ENCODE measurements at regions not wholly inside any gene's neighbourhood (a gene's known extent, or its start where the extent isn't known, plus 50 kb on each side); places are given as distances from the start of the nearest gene placed in this dataset.

- Mint-ChIP-seq H3K27me3 (ENCODE audit: low read depth) (peaks cover 5% of the 10 kb centered on the region), H3K36me3 (ENCODE audit: insufficient read depth in 2 of 2) (no peaks in the 10 kb centered on the region), H3K27ac (no peak overlapping the region), H3K9me3 (peaks cover 0 to 4% of the 10 kb centered on the region in 2 donors), H3K4me3 (no peak overlapping the region), H3K4me1 (ENCODE audit: low read depth) (no peaks in the 10 kb centered on the region)
- DNase-seq (no peak), ATAC-seq (replicated peaks in 1 of 2) (no peak)
Measured at GRCh38 chr3:144121661-144122060, 150.0 kb downstream of the DIPK2A start.

- Mint-ChIP-seq H3K27ac (no peak overlapping the region), H3K36me3 (ENCODE audit: insufficient read depth in 2 of 2) (no peaks in the 10 kb centered on the region), H3K4me3 (no peak overlapping the region), H3K9me3 (peaks cover 3 to 6% of the 10 kb centered on the region in 2 donors), H3K4me1 (ENCODE audit: low read depth) (no peaks in the 10 kb centered on the region), H3K27me3 (ENCODE audit: low read depth) (peaks cover 5% of the 10 kb centered on the region)
- ATAC-seq (replicated peaks in 1 of 2) (no peak), DNase-seq (no peak)
Measured at GRCh38 chr3:144127014-144127413, 155.4 kb downstream of the DIPK2A start.

- Mint-ChIP-seq H3K9me3 (peaks cover 3 to 6% of the 10 kb centered on the region in 2 donors), H3K4me3 (no peak overlapping the region), H3K36me3 (ENCODE audit: insufficient read depth in 2 of 2) (no peaks in the 10 kb centered on the region), H3K27me3 (ENCODE audit: low read depth) (peaks cover 3% of the 10 kb centered on the region), H3K27ac (no peak overlapping the region), H3K4me1 (ENCODE audit: low read depth) (no peaks in the 10 kb centered on the region)
- DNase-seq, result no peak
- no peak for ATAC-seq (replicated peaks in 1 of 2)
Measured at GRCh38 chr3:144127700-144128099, 156.1 kb downstream of the DIPK2A start.

- H3K27me3 Mint-ChIP-seq (ENCODE audit: low read depth), result no peaks in the 10 kb centered on the region
- no peaks in the 10 kb centered on the region for H3K4me1 Mint-ChIP-seq (ENCODE audit: low read depth)
- no peaks in the 10 kb centered on the region for H3K36me3 Mint-ChIP-seq (ENCODE audit: insufficient read depth in 2 of 2)
- ATAC-seq (replicated peaks in 1 of 2), result no peak
- DNase-seq, result no peak
- peak overlapping the region; percentile 24 for H3K27ac Mint-ChIP-seq
- peaks cover 3 to 6% of the 10 kb centered on the region in 2 donors for H3K9me3 Mint-ChIP-seq
- no peak overlapping the region for H3K4me3 Mint-ChIP-seq
Measured at GRCh38 chr3:144128108-144128892, 156.7 kb downstream of the DIPK2A start.

GRCh38 chr3:144129536-144130214, 158.1 kb downstream of the DIPK2A start:
- Mint-ChIP-seq H3K4me1 (ENCODE audit: low read depth) (no peaks in the 10 kb centered on the region), H3K4me3 (no peak overlapping the region)

GRCh38 chr3:144141074-144141473, 169.5 kb downstream of the DIPK2A start:
- H3K27ac Mint-ChIP-seq, result no peak overlapping the region
- H3K4me1 Mint-ChIP-seq (ENCODE audit: low read depth), result no peaks in the 10 kb centered on the region
- DNase-seq, result no peak
- peaks cover 0 to 3% of the 10 kb centered on the region in 2 donors for H3K36me3 Mint-ChIP-seq (ENCODE audit: insufficient read depth in 2 of 2)
- no peaks in the 10 kb centered on the region for H3K27me3 Mint-ChIP-seq (ENCODE audit: low read depth)
- H3K9me3 Mint-ChIP-seq, result peaks cover 0 to 6% of the 10 kb centered on the region in 2 donors
- H3K4me3 Mint-ChIP-seq, result no peak overlapping the region
- no peak for ATAC-seq (replicated peaks in 1 of 2)

More at GRCh38 chr3:144129536-144130214, 158.1 kb downstream of the DIPK2A start:
- peak; percentile 18 to 66 for ATAC-seq (replicated peaks in 1 of 2)
- Mint-ChIP-seq H3K27me3 (ENCODE audit: low read depth) (peaks cover 8% of the 10 kb centered on the region), H3K36me3 (ENCODE audit: insufficient read depth in 2 of 2) (no peaks in the 10 kb centered on the region), H3K27ac (no peak overlapping the region), H3K9me3 (peaks cover 3 to 6% of the 10 kb centered on the region in 2 donors)
- no peak for DNase-seq

- Mint-ChIP-seq H3K9me3 (peaks cover 0 to 6% of the 10 kb centered on the region in 2 donors), H3K36me3 (ENCODE audit: insufficient read depth in 2 of 2) (peaks cover 0 to 3% of the 10 kb centered on the region in 2 donors), H3K4me1 (ENCODE audit: low read depth) (no peaks in the 10 kb centered on the region), H3K27ac (no peak overlapping the region), H3K4me3 (no peak overlapping the region), H3K27me3 (ENCODE audit: low read depth) (no peaks in the 10 kb centered on the region)
- ATAC-seq (replicated peaks in 1 of 2) (no peak), DNase-seq (no peak)
Measured at GRCh38 chr3:144141496-144141895, 169.9 kb downstream of the DIPK2A start.

GRCh38 chr3:144142151-144142840, 170.7 kb downstream of the DIPK2A start:
- Mint-ChIP-seq H3K27ac (no peak overlapping the region), H3K4me3 (no peak overlapping the region), H3K36me3 (ENCODE audit: insufficient read depth in 2 of 2) (no peaks in the 10 kb centered on the region)

GRCh38 chr3:144148356-144148755, 176.7 kb downstream of the DIPK2A start:
- H3K36me3 Mint-ChIP-seq (ENCODE audit: insufficient read depth in 2 of 2), result no peaks in the 10 kb centered on the region
- no peaks in the 10 kb centered on the region for H3K9me3 Mint-ChIP-seq
- H3K4me3 Mint-ChIP-seq, result no peak overlapping the region
- H3K27me3 Mint-ChIP-seq (ENCODE audit: low read depth), result peaks cover 13% of the 10 kb centered on the region
- no peak for ATAC-seq (replicated peaks in 1 of 2)
- DNase-seq, result no peak
- no peaks in the 10 kb centered on the region for H3K4me1 Mint-ChIP-seq (ENCODE audit: low read depth)
- H3K27ac Mint-ChIP-seq, result no peak overlapping the region

More at GRCh38 chr3:144142151-144142840, 170.7 kb downstream of the DIPK2A start:
- ATAC-seq (replicated peaks in 1 of 2) (peak in 1 of 2 donors; percentile 55), DNase-seq (no peak)
- H3K27me3 Mint-ChIP-seq (ENCODE audit: low read depth), result no peaks in the 10 kb centered on the region
- no peaks in the 10 kb centered on the region for H3K4me1 Mint-ChIP-seq (ENCODE audit: low read depth)
- H3K9me3 Mint-ChIP-seq, result peaks cover 0 to 3% of the 10 kb centered on the region in 2 donors

- H3K36me3 Mint-ChIP-seq (ENCODE audit: insufficient read depth in 2 of 2), result no peaks in the 10 kb centered on the region
- no peak overlapping the region for H3K27ac Mint-ChIP-seq
- no peaks in the 10 kb centered on the region for H3K4me1 Mint-ChIP-seq (ENCODE audit: low read depth)
- ATAC-seq (replicated peaks in 1 of 2), result no peak
- H3K27me3 Mint-ChIP-seq (ENCODE audit: low read depth), result peaks cover 13% of the 10 kb centered on the region
- no peak overlapping the region for H3K4me3 Mint-ChIP-seq
- peaks cover 0 to 2% of the 10 kb centered on the region in 2 donors for H3K9me3 Mint-ChIP-seq
- no peak for DNase-seq
Measured at GRCh38 chr3:144151983-144152382, 180.4 kb downstream of the DIPK2A start.

- no peak for ATAC-seq (replicated peaks in 1 of 2)
- Mint-ChIP-seq H3K4me3 (no peak overlapping the region), H3K4me1 (ENCODE audit: low read depth) (no peaks in the 10 kb centered on the region), H3K36me3 (ENCODE audit: insufficient read depth in 2 of 2) (no peaks in the 10 kb centered on the region), H3K27ac (no peak overlapping the region), H3K27me3 (ENCODE audit: low read depth) (no peaks in the 10 kb centered on the region), H3K9me3 (peaks cover 0 to 6% of the 10 kb centered on the region in 2 donors)
- DNase-seq, result no peak
Measured at GRCh38 chr3:144160627-144161026, 189.0 kb downstream of the DIPK2A start.

GRCh38 chr3:144162042-144162441, 190.4 kb downstream of the DIPK2A start:
- no peaks in the 10 kb centered on the region for H3K4me1 Mint-ChIP-seq (ENCODE audit: low read depth)
- no peaks in the 10 kb centered on the region for H3K27me3 Mint-ChIP-seq (ENCODE audit: low read depth)
- peaks cover 0 to 4% of the 10 kb centered on the region in 2 donors for H3K9me3 Mint-ChIP-seq
- H3K36me3 Mint-ChIP-seq (ENCODE audit: insufficient read depth in 2 of 2), result no peaks in the 10 kb centered on the region
- no peak overlapping the region for H3K27ac Mint-ChIP-seq
- no peak for DNase-seq
- no peak for ATAC-seq (replicated peaks in 1 of 2)
- no peak overlapping the region for H3K4me3 Mint-ChIP-seq

GRCh38 chr3:144164352-144164751, 192.7 kb downstream of the DIPK2A start:
- Mint-ChIP-seq H3K27ac (no peak overlapping the region), H3K36me3 (ENCODE audit: insufficient read depth in 2 of 2) (no peaks in the 10 kb centered on the region), H3K9me3 (peaks cover 0 to 2% of the 10 kb centered on the region in 2 donors), H3K27me3 (ENCODE audit: low read depth) (no peaks in the 10 kb centered on the region), H3K4me3 (no peak overlapping the region), H3K4me1 (ENCODE audit: low read depth) (no peaks in the 10 kb centered on the region)
- ATAC-seq (replicated peaks in 1 of 2) (no peak), DNase-seq (no peak)

Data from activated T-cell treated with anti-CD3 and anti-CD28 coated beads, Interleukin-2, amount 50 U/mL, for 72 hours (primary cell).